Neural progenitor cell (in vitro differentiated cells): ENCODE measurements at regions not wholly inside any gene's neighbourhood (a gene's known extent, or its start where the extent isn't known, plus 50 kb on each side); places are given as distances from the start of the nearest gene placed in this dataset.

ENCODE experiments used
- DNase-seq: peaks from one replicate; pipeline ENCODE4 v3.0.0-alpha.2; 2016; ENCODE audit warnings: low spot score
- H2AFZ ChIP-seq: fragments of 200-600 bp; sonication (generic); replicated peaks from 2 replicates; pipeline ENCODE4 v1.6.1; 2016; ENCODE audit warnings: antibody characterized with exemption
- H3F3A ChIP-seq: fragments of 200-600 bp; sonication (generic); 2 replicates; pipeline ENCODE4 v1.6.1; 2016; ENCODE audit warnings: antibody characterized with exemption, low read depth
- H3K27ac ChIP-seq: fragments of 200-600 bp; sonication (generic); 2 replicates; pipeline ENCODE4 v1.5.1; 2016; ENCODE audit warnings: mild to moderate bottlenecking
- H3K27me3 ChIP-seq: fragments of 200-600 bp; sonication (generic); 2 replicates; pipeline ENCODE4 v1.6.1; 2016; ENCODE audit warnings: mild to moderate bottlenecking, moderate library complexity
- H3K36me3 ChIP-seq: fragments of 200-600 bp; sonication (generic); 2 replicates; pipeline ENCODE4 v1.5.1; 2016
- H3K4me1 ChIP-seq: fragments of 200-600 bp; sonication (generic); 2 replicates; pipeline ENCODE4 v1.6.1; 2016; ENCODE audit warnings: mixed run types
- H3K4me2 ChIP-seq: fragments of 200-600 bp; sonication (generic); 2 replicates; pipeline ENCODE4 v1.6.1; 2016
- H3K4me3 ChIP-seq: fragments of 200-600 bp; sonication (generic); 2 replicates; pipeline ENCODE4 v1.5.1; 2016
- H3K79me2 ChIP-seq: fragments of 200-600 bp; sonication (generic); 2 replicates; pipeline ENCODE4 v1.6.1; 2016; ENCODE audit warnings: low read depth
- H3K9ac ChIP-seq: fragments of 200-600 bp; sonication (generic); 2 replicates; pipeline ENCODE4 v1.6.1; 2016
- H3K9me3 ChIP-seq: fragments of 200-600 bp; sonication (generic); 2 replicates; pipeline ENCODE4 v1.5.1; 2016; ENCODE audit warnings: low read depth
- H4K20me1 ChIP-seq: fragments of 200-600 bp; sonication (generic); 2 replicates; pipeline ENCODE4 v1.6.1; 2016; ENCODE audit warnings: low read depth
- H3K27ac Mint-ChIP-seq: 3 replicates; pipeline ENCODE4 v1.8.0; 2021; ENCODE audit warnings: mixed read lengths
- H3K27me3 Mint-ChIP-seq: 2 replicates; pipeline ENCODE4 v1.8.0; 2022; ENCODE audit warnings: low read depth, mild to moderate bottlenecking, inconsistent platforms, moderate library complexity, mixed read lengths; ENCODE audit not compliant: insufficient read depth
- H3K36me3 Mint-ChIP-seq: 3 replicates; pipeline ENCODE4 v1.8.0; 2021; ENCODE audit warnings: mixed read lengths
- H3K4me1 Mint-ChIP-seq: 3 replicates; pipeline ENCODE4 v1.8.0; 2021; ENCODE audit warnings: mixed read lengths
- H3K4me3 Mint-ChIP-seq: 3 replicates; pipeline ENCODE4 v1.8.0; 2021; ENCODE audit warnings: mild to moderate bottlenecking, moderate library complexity, mixed read lengths
- H3K9me3 Mint-ChIP-seq: 3 replicates; pipeline ENCODE4 v1.8.0; 2020; ENCODE audit warnings: mixed read lengths
- CTCF ChIP-seq: fragments of 200-600 bp; sonication (generic); IDR thresholded peaks from 2 replicates; pipeline ENCODE4 v1.5.1; 2017; ENCODE audit warnings: antibody characterized with exemption, mild to moderate bottlenecking
- EZH2 ChIP-seq: fragments of 200-600 bp; sonication (generic); IDR thresholded peaks from 2 replicates; pipeline ENCODE4 v1.6.1; 2017; ENCODE audit warnings: antibody characterized with exemption, mild to moderate bottlenecking, moderate library complexity
- EZH2phosphoT487 ChIP-seq: fragments of 200-600 bp; sonication (generic); IDR thresholded peaks from 2 replicates; pipeline ENCODE4 v1.6.1; 2017; ENCODE audit warnings: antibody characterized with exemption

- H3F3A ChIP-seq = no peaks in the 10 kb centered on the region
- no peak overlapping the region for H3K4me2 ChIP-seq
- H3K79me2 ChIP-seq = no peaks in the 10 kb centered on the region
- no peak overlapping the region for H3K9ac ChIP-seq
- TF ChIP-seq CTCF (no peak), EZH2 (no peak), EZH2phosphoT487 (no peak)
- H3K4me3 ChIP-seq = no peak overlapping the region
- H3K9me3 ChIP-seq = no peaks in the 10 kb centered on the region
- Mint-ChIP-seq H3K4me1 (peaks cover 2% of the 10 kb centered on the region), H3K4me3 (no peak overlapping the region), H3K27ac (no peak overlapping the region), H3K9me3 (peaks cover 2% of the 10 kb centered on the region), H3K36me3 (no peaks in the 10 kb centered on the region), H3K27me3 (peaks cover 5% of the 10 kb centered on the region)
- no peaks in the 10 kb centered on the region for H3K4me1 ChIP-seq
- H3K27me3 ChIP-seq = no peaks in the 10 kb centered on the region
- no peaks in the 10 kb centered on the region for H3K36me3 ChIP-seq
- DNase-seq = no peak
- no peak overlapping the region for H3K27ac ChIP-seq
- H2AFZ ChIP-seq = no peak overlapping the region
- no peaks in the 10 kb centered on the region for H4K20me1 ChIP-seq
Observed at GRCh38 chr18:2183432-2183831, 387.9 kb downstream of the METTL4 start.

GRCh38 chr18:2186967-2187366 is 384.3 kb downstream of the METTL4 start:
- Mint-ChIP-seq H3K4me1 (no peaks in the 10 kb centered on the region), H3K9me3 (no peaks in the 10 kb centered on the region), H3K27ac (no peak overlapping the region), H3K27me3 (peaks cover 2% of the 10 kb centered on the region), H3K4me3 (no peak overlapping the region), H3K36me3 (no peaks in the 10 kb centered on the region)
- Histone ChIP-seq H3K36me3 (no peaks in the 10 kb centered on the region), H3K27ac (no peak overlapping the region), H3K4me1 (no peaks in the 10 kb centered on the region), H3K9me3 (no peaks in the 10 kb centered on the region), H3K4me3 (no peak overlapping the region), H3F3A (no peaks in the 10 kb centered on the region), H3K4me2 (no peak overlapping the region), H3K27me3 (no peaks in the 10 kb centered on the region), H3K9ac (no peak overlapping the region), H2AFZ (no peak overlapping the region), H3K79me2 (no peaks in the 10 kb centered on the region), H4K20me1 (no peaks in the 10 kb centered on the region)
- no peak for DNase-seq
- no peak for TF ChIP-seq EZH2

GRCh38 chr18:2188258-2188657 is 383.0 kb downstream of the METTL4 start:
- no peak overlapping the region for H3K9ac ChIP-seq
- H3K79me2 ChIP-seq = no peaks in the 10 kb centered on the region
- no peaks in the 10 kb centered on the region for H3F3A ChIP-seq
- H3K4me3 Mint-ChIP-seq = no peak overlapping the region
- H2AFZ ChIP-seq = no peak overlapping the region
- H3K27ac ChIP-seq = no peak overlapping the region
- H3K4me3 ChIP-seq = no peak overlapping the region
- H3K27me3 Mint-ChIP-seq = peaks cover 2% of the 10 kb centered on the region
- no peak for DNase-seq
- no peaks in the 10 kb centered on the region for H3K36me3 Mint-ChIP-seq
- no peak for TF ChIP-seq EZH2phosphoT487
- no peak for TF ChIP-seq EZH2
- no peak for TF ChIP-seq CTCF
- no peaks in the 10 kb centered on the region for H3K9me3 Mint-ChIP-seq
- no peak overlapping the region for H3K27ac Mint-ChIP-seq
- H4K20me1 ChIP-seq = no peaks in the 10 kb centered on the region
- no peaks in the 10 kb centered on the region for H3K36me3 ChIP-seq
- H3K4me2 ChIP-seq = no peak overlapping the region
- H3K9me3 ChIP-seq = no peaks in the 10 kb centered on the region
- no peaks in the 10 kb centered on the region for H3K4me1 Mint-ChIP-seq
- H3K4me1 ChIP-seq = no peaks in the 10 kb centered on the region
- no peaks in the 10 kb centered on the region for H3K27me3 ChIP-seq

GRCh38 chr18:2191180-2191790 is 380.0 kb downstream of the METTL4 start:
- no peak overlapping the region for H3K27ac Mint-ChIP-seq
- no peaks in the 10 kb centered on the region for H3K4me1 Mint-ChIP-seq
- H3K4me1 ChIP-seq = no peaks in the 10 kb centered on the region
- no peaks in the 10 kb centered on the region for H3K9me3 Mint-ChIP-seq
- H3K4me3 Mint-ChIP-seq = no peak overlapping the region
- no peak overlapping the region for H3K27ac ChIP-seq
- H3K4me2 ChIP-seq = no peak overlapping the region
- H3K36me3 Mint-ChIP-seq = no peaks in the 10 kb centered on the region
- H2AFZ ChIP-seq = no peak overlapping the region
- no peak for DNase-seq
- H3K27me3 Mint-ChIP-seq = peaks cover 2% of the 10 kb centered on the region
- H3K9me3 ChIP-seq = no peaks in the 10 kb centered on the region
- H3K9ac ChIP-seq = no peak overlapping the region
- no peaks in the 10 kb centered on the region for H3K27me3 ChIP-seq
- no peaks in the 10 kb centered on the region for H3K36me3 ChIP-seq
- no peak overlapping the region for H3K4me3 ChIP-seq
- no peaks in the 10 kb centered on the region for H3K79me2 ChIP-seq
- H3F3A ChIP-seq = no peaks in the 10 kb centered on the region
- no peaks in the 10 kb centered on the region for H4K20me1 ChIP-seq
- no peak for TF ChIP-seq EZH2
- no peak for TF ChIP-seq CTCF
- TF ChIP-seq EZH2phosphoT487 = no peak
